ENCODE measurements at regions not wholly inside any gene's neighbourhood (a gene's known extent, or its start where the extent isn't known, plus 50 kb on each side); places are given as distances from the start of the nearest gene placed in this dataset.
"Not testable (repeated sequence)": the region's sequence is repeated elsewhere in the genome, so short reads cannot be mapped to it uniquely, and the experiment has no call there.

DNA sequence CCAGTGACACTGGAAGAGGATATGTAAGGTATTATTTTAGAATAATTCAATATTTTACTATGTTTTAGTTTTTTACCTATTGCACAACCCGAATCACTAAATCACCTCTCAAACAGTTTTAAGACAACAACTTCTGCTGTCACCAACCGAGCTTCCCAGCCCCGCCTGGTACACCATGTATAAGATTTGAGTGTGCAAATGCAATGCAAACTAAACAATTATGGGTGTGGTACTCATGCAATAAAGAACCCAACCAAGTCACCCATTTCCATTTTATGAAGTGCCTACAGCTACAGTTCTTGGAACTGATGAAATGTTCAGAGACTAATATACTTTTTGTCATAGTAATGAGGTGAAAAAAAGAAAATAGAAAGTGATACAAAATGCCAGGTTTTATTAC is 256.2 kb downstream of the TAFA4 start:
- no peak for DNase-seq

DNA sequence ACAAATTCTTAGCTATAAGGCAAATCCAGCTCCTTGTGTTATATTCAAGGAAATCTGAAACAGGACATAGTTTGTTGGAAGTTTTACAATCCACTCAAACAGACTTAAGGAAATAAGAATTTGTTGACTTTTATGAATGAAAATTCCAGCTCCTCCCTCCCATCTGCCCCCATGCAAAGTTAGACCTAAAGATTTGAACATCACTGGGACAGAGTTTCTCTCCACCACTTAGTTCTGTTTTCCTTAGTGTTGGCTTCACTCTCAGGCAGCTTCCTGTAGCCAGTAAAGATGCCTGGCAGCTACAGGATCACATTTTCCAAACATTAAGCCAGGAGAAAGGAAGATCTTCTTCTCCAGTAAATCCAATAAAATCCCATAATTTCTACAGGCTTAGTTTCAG is 265.0 kb downstream of the TAFA4 start:
- DNase-seq: no peak

DNA sequence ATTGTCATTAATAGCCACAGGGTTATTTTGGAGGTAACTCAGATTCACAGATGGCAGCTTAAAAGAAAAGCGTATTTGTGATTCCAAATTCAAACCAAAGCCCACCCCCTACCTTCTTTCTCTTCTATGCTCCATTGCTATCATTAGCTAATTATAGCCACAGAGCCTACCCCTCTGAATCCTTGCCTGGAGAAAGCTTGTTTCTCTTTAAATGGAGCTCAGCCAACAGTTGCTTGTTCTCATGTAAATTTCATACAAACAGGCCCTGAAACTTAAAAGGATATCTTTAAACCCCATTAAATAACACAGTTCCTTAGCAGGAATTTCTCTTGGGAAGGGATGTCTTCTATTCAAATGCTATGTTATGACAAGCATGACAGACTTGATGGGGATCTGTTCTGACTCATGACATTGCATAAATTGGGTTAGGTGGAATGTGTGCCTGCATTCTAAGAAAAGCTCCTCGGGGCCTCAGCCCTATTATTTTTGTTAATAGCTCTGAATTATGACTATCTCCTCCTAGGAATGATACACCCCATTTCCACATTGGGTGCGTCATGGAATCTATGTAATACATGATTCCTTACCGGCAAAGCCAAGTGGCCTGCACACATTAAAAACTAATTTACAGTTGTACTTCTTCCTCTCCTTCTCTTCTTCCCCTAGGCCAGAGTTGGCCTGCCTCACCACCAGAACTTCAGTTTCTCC is 265.8 kb downstream of the TAFA4 start:
- no peak for DNase-seq

DNA sequence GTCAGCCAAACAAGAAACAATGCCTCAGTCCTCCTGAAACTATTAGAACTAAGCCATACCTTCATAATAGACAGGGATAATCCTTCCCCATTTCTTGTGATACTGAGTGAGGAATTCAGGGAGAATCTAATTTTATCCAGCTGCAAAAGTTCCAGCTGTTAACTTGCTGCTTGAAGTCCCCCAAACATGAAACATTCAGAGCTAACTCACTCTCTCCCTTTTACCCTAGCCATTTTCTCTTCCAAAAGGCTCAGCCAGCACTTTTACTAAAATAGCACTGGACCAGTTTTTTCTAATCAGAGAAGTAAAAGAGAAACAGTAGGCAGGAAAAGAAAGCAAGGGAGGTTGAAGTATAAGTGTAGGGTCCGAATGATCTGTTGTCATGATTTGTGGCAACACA is 268.1 kb downstream of the TAFA4 start:
- no peak for DNase-seq

DNA sequence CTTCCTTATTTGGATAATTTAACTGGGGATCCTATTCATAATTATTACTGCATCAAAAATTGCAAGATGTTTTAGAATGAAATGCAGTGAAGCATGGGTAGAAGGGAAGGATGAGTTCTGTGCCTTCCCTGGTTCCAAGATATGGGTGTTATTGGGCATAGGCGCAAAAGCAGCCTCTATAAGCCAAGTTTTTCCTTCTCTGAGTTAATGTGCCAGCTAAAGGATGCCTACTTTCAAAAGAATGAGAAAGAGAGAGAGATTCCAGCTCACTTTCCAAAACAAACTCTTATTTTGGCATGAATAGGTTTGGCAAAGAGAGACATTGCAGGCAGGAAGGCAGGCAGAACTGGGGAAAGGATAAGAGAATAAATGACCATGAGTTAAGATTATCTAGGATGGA is 270.2 kb downstream of the TAFA4 start:
- DNase-seq: no peak

DNA sequence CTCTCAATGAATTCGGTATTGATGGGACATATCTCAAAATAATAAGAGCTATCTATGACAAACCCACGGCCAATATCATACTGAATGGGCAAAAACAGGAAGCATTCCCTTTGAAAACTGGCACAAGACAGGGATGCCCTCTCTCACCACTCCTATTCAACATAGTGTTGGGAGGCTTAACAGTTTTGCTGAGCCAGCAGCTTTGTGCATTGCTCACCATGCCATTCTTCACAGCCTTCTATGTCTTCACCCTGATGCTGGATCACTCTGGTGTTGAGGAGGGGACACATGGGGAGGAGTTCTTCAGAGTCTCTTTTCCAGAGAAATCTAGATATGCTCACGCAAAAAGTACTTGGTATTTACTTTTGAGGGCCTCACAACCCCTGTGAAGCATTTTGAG is 281.7 kb downstream of the TAFA4 start:
- not testable (repeated sequence) for DNase-seq

DNA sequence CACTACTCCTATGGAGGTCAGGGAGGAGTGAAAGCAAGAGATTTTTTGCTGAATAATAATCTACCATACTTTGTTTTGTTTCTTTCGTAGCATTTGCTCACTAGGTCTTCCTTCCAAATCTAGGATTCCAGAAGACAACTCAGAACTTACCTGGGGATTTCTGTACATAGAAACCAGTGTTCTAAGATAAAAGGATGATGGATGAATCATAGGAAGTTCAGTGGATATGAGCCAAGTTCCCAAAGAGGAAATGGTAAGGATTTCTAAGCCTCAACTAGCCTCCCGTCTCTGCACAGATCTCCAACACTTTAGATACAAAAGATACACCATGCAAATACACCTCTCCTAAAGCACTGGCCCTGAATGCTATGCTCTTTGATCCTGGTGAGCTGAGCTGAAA is 283.9 kb downstream of the TAFA4 start:
- no peak for DNase-seq

DNA sequence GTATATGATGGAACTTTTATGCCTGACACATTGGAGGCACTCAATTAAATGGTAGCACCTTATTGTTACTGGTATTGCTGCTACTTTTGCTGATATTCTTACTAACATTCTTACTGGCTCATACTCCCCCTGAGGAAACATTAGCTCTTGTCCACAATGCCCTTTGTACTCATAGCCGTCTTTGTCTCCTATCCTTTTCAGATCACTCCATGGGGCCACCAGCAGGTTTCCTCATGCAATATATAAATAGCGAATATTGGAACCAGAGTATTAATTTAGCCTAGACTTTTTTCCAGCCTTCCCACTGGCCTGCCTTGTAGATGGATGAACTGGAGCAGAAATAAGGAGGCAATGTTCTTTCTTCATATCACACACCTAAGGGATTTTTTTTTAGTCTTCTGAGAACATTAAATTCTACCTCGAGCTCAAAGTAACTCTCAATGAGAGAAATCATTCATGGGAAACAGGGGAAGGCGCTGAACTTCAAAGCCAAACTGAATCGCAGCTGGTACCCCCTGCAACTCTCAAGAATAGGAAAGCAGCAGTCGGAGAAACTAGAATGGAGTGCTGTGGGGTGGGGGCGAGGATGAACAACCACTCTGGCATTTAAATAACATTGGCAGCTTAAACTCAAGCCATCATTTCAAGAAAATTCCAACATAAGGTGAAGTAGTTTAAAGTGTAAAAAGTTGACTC is 300.3 kb downstream of the TAFA4 start:
- DNase-seq: no peak

DNA sequence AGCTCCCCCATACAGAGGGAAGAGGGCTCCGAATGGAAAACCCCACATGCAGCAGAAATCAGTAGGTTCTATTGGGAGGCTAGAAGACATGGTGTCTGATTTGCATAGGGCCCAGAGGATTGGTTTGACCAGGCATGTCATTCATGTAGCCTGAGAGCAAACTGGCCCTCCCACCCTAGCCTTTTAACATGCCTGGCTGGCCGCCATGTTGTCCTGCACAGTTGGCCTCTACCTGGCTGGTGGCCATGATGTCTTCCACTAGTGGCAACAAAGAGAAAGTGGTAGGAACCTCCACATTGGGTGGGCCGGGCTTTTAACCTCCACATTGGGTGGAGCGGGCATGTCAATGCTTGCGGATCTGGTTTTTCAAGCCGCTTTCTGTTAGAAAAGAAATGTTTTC is 312.1 kb downstream of the TAFA4 start:
- DNase-seq: no peak

DNA sequence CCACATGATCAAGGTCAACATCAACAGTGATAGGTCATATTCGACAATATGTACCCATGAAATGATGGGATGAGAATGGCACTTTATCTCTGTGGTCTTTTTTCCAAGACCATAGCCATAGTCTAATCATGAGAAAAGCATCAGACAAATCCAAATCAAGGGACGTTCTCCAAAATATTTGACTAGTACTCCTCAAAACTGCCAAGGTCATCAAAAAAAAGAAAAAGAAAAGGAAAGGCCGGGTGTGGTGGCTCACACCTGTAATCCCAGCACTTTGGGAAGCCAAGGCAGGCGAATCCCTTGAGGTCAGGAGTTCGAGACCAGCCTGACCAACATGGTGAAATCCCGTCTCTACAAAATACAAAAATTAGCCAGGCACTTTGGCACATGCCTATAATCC is 318.3 kb downstream of the TAFA4 start:
- no peak for DNase-seq

DNA sequence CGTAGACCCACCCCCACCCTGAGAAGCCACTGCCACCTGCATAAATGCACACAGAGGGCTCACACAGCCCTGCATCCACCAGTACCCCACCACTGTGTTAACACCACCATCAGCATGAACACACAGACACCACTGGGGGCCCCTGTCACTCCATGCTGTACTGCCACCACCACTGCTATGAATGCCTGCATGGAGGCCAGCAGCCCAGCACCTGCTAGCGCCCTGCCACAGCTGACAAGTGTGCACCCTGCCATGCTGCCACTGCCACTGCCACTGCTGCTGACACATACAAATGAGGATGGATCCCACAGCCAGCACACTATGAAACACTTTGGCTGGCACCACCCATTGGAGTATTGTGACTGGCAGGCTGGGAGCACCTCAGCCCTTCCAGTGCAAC is 361.0 kb downstream of the TAFA4 start:
- DNase-seq: no peak

DNA sequence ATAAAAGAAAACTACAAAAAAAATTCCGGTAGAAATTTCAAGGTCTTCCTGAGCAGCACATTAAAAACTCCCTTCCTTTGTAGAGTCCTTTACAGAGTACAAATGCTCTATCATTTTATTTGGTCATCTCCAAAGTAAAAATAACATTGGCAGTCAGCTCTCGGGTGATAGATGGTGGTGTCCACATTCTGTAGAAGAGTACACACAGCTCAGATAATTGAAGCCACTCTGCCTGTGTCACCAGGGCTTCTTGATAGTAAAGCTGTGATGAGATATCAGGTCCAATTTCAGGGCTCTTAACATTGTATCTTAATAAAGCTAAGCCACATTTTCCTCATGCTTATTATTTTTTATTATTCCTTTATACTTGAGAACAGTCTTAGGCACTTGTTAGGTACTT is 371.6 kb downstream of the TAFA4 start:
- DNase-seq: no peak

DNA sequence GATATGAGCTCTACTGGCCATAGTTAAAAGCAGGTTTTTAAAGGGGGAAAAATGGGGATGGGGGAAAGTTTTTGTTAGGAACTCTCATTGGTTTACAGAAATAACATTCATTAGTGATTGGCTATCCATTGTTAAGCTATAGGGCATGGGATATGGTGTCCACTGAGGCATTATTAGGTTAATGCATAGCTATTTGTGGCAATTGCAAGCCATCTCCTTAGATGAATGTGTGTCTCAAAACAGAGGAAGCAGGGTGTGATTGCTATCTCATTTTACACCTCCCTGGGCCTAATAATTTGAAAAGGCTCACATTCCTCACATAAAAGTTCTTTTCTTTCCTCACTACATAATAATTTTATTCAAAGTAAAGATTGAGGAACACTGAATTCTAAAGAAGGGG is 396.6 kb downstream of the TAFA4 start:
- DNase-seq: no peak

DNA sequence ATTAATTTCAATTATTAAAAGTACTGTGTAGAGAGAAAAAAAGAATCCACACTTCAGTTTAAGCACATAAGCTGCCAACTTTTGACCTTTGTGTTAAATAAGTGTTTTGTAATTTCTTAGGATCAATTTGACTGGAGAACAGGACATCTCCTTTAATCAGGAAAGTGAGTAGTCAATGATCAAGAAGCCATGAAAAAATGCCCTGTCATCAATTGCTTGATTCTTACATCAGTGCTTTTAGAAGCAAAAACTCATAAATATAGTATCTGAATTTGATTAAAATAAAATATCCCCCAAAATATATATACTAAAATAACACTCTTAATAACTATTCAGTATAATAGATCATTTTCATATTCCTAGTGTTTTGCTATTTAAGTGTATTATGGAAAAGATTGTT is 409.0 kb downstream of the TAFA4 start:
- no peak for DNase-seq

DNA sequence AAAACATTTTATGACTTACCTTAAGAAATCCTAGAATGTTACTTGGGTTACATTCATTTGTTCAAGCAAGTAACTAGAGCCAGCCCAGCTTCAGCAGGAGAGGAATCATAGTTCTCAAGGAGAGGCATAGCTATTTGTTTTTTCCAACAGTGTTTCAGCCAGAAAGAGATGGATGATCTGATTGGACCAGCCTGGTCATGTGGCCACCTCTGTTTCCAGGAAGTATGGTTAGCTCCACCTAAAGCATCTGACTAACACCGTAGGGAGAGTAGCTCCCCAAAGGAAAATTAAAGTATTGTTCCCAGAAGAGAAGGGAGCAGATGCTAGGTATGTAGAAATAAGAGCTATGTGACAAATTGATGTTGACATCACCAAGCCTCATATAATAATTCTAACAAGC is 417.1 kb downstream of the TAFA4 start:
- no peak for DNase-seq

DNA sequence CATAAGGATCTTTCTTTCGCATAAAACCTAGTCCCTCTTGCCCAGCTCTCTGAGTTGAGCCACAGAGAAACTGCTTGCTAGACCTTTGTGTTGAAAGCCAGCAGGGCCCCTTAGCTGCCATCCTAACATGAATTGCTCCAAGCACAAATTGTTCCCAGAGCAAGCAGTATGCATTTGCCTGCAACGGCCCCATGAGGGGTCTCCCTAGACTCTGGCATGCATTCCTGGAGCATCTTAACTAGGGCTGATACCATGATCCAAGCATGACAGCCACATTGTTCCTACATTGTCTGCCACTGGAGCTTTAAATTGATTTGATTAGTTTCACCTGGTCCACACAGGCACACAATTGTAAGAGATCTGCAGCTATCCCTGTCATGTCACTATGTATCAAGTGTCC is 428.1 kb downstream of the TAFA4 start:
- no peak for DNase-seq

DNA sequence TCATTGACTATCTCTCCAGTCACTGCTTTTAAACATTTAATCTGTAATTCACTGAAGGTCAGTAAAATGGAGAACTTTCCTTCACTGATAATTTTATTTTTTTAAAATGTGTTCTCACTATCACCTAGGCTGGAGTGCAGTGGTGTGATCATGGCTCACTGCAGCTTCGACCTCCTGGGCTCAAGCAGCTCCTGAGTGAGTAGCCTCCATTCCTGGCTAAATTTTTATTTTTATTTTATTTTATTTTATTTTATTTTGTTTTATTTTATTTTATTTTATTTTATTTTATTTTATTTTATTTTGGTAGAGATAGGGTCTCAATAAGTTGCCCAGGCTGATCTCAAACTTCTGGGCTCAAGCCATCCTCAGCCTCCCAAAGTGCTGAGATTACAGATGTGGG is 446.5 kb downstream of the TAFA4 start:
- not testable (repeated sequence) for DNase-seq

DNA sequence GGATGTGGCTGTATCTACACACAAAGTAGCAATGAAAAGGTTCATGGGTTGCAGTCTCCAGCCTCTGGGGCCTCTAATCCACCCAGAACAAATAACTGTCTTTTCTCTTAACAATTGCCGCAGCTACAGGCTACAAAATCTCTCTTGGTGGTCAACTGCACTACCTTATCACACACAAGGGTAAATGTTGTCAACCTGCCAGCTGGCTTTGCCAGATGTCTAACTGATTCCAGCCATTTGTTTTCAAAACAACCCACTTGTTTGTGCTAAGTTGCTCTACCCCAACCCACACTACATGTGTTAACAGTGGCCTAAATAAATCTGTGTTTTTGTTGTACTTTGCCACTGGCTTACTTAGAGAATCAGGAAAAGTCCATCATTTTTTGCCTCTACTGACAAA is 447.3 kb downstream of the TAFA4 start:
- DNase-seq: no peak

DNA sequence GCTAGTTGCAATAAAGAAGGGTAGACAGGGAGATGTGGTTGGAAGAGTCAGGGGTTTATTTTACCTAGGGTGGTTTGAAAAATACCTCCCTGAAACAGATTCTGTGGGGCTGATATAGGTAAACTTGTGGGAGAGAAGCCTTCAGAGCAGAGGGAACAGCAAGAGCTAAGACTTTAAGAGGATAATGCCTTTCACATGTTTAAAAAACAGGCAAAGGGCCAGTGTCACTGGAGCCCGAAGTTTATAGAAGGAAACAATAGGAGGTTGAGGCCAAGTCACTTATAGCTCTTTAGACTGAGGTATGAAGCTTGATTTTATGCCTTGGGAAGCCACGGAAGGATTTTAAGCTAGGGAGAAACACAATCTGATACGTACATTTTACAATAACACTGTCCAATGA is 448.7 kb downstream of the TAFA4 start:
- DNase-seq: no peak

DNA sequence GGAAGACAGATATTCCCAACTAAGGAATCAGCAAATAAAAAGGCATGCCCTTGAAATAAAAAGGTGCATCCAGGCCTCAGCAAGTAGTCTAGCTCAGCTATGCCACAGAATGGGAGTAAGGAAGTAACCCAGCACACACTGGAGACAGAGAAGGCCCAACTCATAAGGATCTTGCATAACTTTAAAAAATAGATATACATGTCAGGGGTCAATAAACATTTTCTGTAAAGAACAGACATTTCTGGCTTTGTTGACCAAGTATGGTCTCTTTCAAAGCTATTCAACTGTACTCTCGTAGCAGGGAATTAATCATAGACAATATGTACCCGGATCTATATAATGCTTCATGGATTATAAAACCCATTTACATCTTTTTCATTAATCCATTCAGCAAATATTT is 449.3 kb downstream of the TAFA4 start:
- DNase-seq: no peak

DNA sequence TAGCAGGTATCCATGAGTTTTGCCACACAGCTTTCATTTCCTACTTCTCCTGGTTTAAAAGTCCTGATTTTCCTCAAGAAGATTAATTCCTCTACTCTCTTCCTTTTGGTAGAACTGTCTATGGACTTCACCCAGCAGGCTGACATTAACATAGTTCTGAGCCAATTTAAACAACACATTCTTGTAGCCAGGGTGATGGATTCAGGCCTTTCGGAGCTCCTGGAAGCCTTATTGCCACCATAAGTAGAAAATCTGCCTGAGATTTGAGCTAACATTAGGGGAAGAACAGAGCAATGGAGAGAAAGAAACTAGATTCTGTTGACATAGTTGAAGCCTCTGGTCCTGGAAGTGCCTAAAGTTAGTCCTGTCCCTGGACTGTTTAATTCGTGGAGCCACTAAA is 449.8 kb downstream of the TAFA4 start:
- DNase-seq: no peak

DNA sequence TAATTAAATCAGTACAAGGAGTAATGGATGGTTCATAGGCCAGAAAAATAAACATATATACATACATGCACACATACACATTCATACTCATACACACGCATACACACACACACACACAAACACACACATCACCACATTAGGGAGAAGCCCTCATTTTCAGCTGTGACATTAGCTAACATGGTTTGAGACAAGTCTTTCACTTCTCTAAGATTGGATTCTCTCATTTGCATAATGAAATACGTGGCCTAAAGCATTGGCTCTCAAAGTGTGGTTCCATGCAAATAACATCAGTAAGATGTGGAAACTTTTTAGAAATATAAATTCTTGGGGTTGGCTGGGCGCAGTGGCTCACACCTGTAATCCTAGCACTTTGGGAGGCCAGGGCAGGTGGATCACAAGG is 452.6 kb downstream of the TAFA4 start:
- no peak for DNase-seq

DNA sequence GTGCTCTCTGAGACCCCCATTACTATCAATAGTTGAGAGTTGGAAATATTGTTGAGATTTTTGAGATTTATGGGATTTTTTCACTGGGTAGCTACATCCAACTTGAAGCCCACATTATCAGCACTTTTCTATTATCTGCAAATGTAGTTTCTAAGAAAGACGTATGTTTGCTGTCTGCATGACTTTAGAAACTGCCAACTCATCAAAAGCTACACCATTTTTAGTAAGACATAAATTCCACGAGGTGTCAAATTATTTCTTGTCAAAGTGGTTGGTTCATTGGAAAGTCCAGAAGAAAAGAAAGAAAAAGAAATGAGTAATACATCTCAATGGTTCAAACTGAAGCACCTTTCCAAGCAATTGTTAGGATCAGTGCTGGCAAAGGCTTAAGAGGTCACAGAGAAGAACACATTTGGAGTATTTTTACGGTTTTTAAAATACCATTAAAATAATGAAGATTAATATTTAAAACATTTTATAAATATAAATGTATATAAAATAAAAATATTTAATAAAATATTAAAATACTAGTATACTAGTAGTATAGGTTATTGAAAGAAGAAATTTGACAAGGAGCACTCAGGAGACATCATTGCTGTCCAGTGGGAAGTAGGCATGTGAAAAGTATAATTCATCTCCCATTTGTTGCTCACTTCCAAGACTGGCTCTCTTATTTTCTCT is 463.5 kb downstream of the TAFA4 start:
- DNase-seq: no peak

DNA sequence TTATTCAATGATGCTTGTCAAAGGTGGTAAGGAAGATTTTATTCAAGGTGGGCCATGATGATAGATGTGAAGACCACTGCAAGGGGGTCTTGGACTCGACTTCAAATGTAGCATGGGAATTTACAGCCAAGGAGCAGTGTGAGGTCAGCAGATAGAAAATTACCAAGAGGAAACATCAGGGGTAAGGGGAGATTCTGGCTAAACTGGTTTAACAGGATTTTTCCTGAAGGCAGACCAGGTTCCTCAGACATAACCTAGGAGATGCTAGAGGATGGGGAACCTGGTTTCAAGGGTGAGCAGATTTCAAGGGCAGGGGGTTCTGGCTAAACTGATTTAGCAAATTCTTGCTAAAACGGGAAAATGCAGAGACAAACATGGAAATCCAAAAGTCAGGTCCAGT is 464.9 kb downstream of the TAFA4 start:
- no peak for DNase-seq

Measured in T-helper 9 cell (primary cell).